Psoas muscle (tissue), 7 donors: ENCODE measurements at regions not wholly inside any gene's neighbourhood (a gene's known extent, or its start where the extent isn't known, plus 50 kb on each side); places are given as distances from the start of the nearest gene placed in this dataset.

Experiments used
- ATAC-seq, 4 donors: fragments of 200-7000 bp; cut with Tn5 transposase; one replicate each; pipeline ENCODE4 v1.9.1; 2020; ENCODE audit warnings: moderate library complexity in 3 of 4, mild to moderate bottlenecking in 2 of 4
- DNase-seq, 2 donors: peaks; one replicate each; pipeline ENCODE4 v3.0.0-alpha.2; 2020
- H3K27ac ChIP-seq: fragments of 200-600 bp; one replicate; pipeline ENCODE4 v1.8.0; 2022
- H3K27me3 ChIP-seq, 3 donors: fragments of 200-600 bp in 1 of 3; one replicate each; pipeline versions ENCODE4 v1.6.1 to v1.8.0; 2013 to 2022; ENCODE audit warnings: low read length in 2 of 3, mild to moderate bottlenecking in 2 of 3, moderate library complexity in 1 of 3; ENCODE audit not compliant: insufficient read depth in 3 of 3
- H3K36me3 ChIP-seq, 2 donors: fragments of 200-600 bp in 1 of 2; one replicate each; pipeline versions ENCODE4 v1.6.1 to v1.8.0; 2013 to 2022; ENCODE audit warnings: low read depth in 1 of 2, mild to moderate bottlenecking in 1 of 2, moderate library complexity in 1 of 2; ENCODE audit not compliant: insufficient read depth in 1 of 2
- H3K4me1 ChIP-seq: fragments of 200-600 bp; one replicate; pipeline ENCODE4 v1.8.0; 2022
- H3K4me3 ChIP-seq: fragments of 200-600 bp; one replicate; pipeline ENCODE4 v1.8.0; 2022; ENCODE audit warnings: mild to moderate bottlenecking
- H3K9me3 ChIP-seq: fragments of 200-600 bp; one replicate; pipeline ENCODE4 v1.8.0; 2022
- CTCF ChIP-seq: fragments of 200-600 bp; IDR thresholded peaks from one replicate; pipeline ENCODE4 v1.8.0; 2022; ENCODE audit warnings: antibody characterized with exemption
- WGBS, 3 donors: extraction: QIAGEN DNeasy Blood & Tissue Kit; methylation state at CpG; one replicate each; pipeline versions ENCODE4 v1.1.6 to v1.1.7; 2013; 5-methylcytosine and 5-hydroxymethylcytosine counted together
- intact Hi-C, 2 donors: fragments of 100-400 bp; cut with DNase I; formaldehyde crosslinking; loops; one replicate each; pipeline versions ENCODE4 v1.11.0 to v1.14.2; 2022
- donor health status: healthy with polysubstance abuse.
- donor health status: DM: no; HTN: no; CAD: no; lungs with moderate emphysema.
- donor health status: Bipolar disorder and iron deficiency.
- donor health status: healthy.
- donor health status: DM: yes; HTN: yes; CAD: no.
- donor health status: DM: no; HTN: no; CAD: no.
- donor health status: DM: yes; HTN: yes; CAD: no.

- no peaks in the 10 kb centered on the region for H3K9me3 ChIP-seq
- ATAC-seq (no peak), DNase-seq (no peak)
- H3K27ac ChIP-seq: no peak overlapping the region
- WGBS, 3 donors: 64 to 73% (median 70%) methylated on average over 1 of the region's 1 CpG
- intact Hi-C loops: no loop called here
- no peaks in the 10 kb centered on the region for H3K4me1 ChIP-seq
- no peak for TF ChIP-seq CTCF
- no peaks in the 10 kb centered on the region for H3K36me3 ChIP-seq
- H3K27me3 ChIP-seq: no peaks in the 10 kb centered on the region
- no peak overlapping the region for H3K4me3 ChIP-seq
Measured at GRCh38 chr9:99632349-99633038, 189.2 kb upstream of the NR4A3 start.

DNA sequence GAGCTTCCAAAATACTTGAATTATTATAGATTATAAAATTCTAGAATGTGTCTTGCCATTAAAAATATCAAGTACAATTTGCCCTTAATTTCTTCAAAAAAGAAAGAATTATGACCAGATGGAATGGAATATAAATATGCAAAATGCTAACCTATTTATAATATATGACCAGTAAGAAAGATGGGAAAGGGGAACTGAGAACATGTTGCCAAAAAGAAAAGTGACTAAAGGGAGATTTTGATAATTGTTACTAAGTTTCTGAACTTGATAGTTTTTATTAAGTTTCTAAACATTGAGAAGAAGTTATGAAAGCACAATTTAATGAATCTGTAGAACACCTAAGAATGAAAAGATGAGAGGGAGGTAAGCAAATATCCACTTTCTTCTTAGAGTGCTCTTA is 188.4 kb upstream of the NR4A3 start:
- H3K4me3 ChIP-seq: no peak overlapping the region
- no peak overlapping the region for H3K27ac ChIP-seq
- intact Hi-C loops: no loop called here
- TF ChIP-seq CTCF: no peak
- ATAC-seq (no peak), DNase-seq (no peak)
- no peaks in the 10 kb centered on the region for H3K27me3 ChIP-seq
- H3K4me1 ChIP-seq: no peaks in the 10 kb centered on the region
- H3K36me3 ChIP-seq: no peaks in the 10 kb centered on the region
- H3K9me3 ChIP-seq: no peaks in the 10 kb centered on the region

GRCh38 chr9:99634186-99634585 is 187.5 kb upstream of the NR4A3 start:
- H3K27me3 ChIP-seq: no peaks in the 10 kb centered on the region
- no peak for TF ChIP-seq CTCF
- no peaks in the 10 kb centered on the region for H3K36me3 ChIP-seq
- no peak overlapping the region for H3K4me3 ChIP-seq
- intact Hi-C loops: no loop called here
- 65 to 83% (median 75%) methylated on average over 3 of the region's 3 CpGs for WGBS, 3 donors
- ATAC-seq (no peak), DNase-seq (no peak)
- H3K27ac ChIP-seq: no peak overlapping the region
- H3K4me1 ChIP-seq: no peaks in the 10 kb centered on the region
- H3K9me3 ChIP-seq: no peaks in the 10 kb centered on the region

GRCh38 chr9:99635032-99635431 is 186.7 kb upstream of the NR4A3 start:
- Histone ChIP-seq H3K36me3 (no peaks in the 10 kb centered on the region), H3K27me3 (no peaks in the 10 kb centered on the region), H3K4me3 (no peak overlapping the region), H3K27ac (no peak overlapping the region), H3K9me3 (no peaks in the 10 kb centered on the region), H3K4me1 (no peaks in the 10 kb centered on the region)
- ATAC-seq (no peak), DNase-seq (no peak)
- 72 to 83% (median 80%) methylated on average over 3 of the region's 3 CpGs for WGBS, 3 donors
- TF ChIP-seq CTCF: no peak
- intact Hi-C loops: no loop called here

DNA sequence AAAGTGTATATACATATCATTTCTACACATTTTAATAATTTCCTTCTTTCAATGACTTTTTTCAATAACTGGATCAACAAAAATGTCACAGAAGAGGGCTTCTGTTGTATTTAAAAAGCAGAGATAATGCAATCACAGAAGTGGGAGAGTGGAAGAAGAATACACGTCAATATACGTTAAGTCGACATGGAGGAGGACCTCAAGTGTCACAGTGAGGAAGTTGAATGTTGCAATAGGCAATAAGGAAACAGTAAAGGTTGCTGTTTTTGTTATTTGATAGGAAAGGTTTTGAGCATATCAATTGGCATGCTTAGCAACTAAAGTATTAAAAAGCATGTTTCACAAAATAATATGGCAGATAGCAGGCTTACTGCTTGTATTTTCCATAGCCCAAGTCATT is 184.0 kb upstream of the NR4A3 start:
- WGBS, 3 donors: 82 to 93% (median 92%) methylated on average over 3 of the region's 3 CpGs

More for the DNA sequence above, 184.0 kb upstream of the NR4A3 start:
- Histone ChIP-seq H3K4me3 (no peak overlapping the region), H3K27ac (no peak overlapping the region), H3K27me3 (no peaks in the 10 kb centered on the region), H3K4me1 (no peaks in the 10 kb centered on the region), H3K9me3 (peaks cover 4% of the 10 kb centered on the region), H3K36me3 (no peaks in the 10 kb centered on the region)
- intact Hi-C loops: no loop called here
- DNase-seq (no peak), ATAC-seq (no peak)
- no peak for TF ChIP-seq CTCF
